GM21825 (cell line): ENCODE measurements at regions not wholly inside any gene's neighbourhood (a gene's known extent, or its start where the extent isn't known, plus 50 kb on each side); places are given as distances from the start of the nearest gene placed in this dataset.

Experiments
- ATAC-seq: cut with Tn5 transposase; IDR thresholded peaks from one replicate; pipeline ENCODE4 v1.9.1; 2021; ENCODE audit warnings: mild to moderate bottlenecking, moderate library complexity; ENCODE audit not compliant: unreplicated experiment

DNA sequence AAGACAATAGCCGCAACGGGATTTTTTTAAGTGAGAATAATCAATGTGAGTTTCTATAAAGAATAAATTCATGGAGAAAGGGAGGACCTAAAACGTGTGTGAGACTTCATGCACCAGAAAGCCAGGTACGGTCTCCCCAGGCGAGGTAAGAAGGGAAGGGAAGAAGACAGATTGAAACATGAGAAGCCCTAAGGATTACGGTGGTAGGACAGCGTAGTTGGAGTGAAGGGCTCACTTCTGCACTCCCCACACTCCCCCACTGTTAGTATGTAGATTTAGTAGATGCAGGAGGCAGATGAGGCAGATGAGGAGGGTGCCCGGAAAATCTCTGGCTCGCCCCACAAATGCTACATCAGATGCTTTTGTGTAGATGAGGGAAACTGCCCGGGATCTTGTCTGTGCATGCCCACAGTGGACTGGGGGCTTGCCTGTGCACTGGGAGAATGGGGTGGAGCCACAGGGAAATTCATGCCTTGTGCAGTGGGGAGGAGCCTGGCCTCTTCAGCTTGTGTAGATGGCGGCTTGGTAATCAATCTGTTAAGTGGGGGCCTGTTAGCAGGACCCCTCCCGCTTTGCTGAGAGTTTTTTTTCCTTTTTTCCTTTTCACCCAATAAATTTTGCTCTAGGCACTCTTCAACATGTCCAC is 1544.5 kb upstream of the TENM3 start:
- ATAC-seq = no peak

DNA sequence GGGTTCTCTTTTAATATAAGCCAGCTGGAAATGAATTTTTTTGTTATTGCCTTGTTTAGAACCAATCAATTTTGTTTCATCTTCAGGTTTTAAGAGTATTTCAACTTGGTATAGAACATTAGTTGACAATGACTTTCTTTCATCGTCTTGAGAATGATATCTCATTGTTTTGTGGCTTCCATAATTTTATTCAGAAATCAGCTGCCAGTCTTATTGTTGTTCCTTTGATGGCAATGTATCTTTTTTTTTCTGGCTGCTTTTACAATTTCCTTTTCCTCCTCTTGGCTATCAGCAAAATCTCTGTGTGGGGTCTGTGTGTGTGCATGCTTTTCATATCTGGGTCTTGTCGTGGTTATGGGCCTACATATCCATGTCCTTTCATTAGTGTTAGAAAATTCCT is 1536.4 kb upstream of the TENM3 start:
- no peak for ATAC-seq

DNA sequence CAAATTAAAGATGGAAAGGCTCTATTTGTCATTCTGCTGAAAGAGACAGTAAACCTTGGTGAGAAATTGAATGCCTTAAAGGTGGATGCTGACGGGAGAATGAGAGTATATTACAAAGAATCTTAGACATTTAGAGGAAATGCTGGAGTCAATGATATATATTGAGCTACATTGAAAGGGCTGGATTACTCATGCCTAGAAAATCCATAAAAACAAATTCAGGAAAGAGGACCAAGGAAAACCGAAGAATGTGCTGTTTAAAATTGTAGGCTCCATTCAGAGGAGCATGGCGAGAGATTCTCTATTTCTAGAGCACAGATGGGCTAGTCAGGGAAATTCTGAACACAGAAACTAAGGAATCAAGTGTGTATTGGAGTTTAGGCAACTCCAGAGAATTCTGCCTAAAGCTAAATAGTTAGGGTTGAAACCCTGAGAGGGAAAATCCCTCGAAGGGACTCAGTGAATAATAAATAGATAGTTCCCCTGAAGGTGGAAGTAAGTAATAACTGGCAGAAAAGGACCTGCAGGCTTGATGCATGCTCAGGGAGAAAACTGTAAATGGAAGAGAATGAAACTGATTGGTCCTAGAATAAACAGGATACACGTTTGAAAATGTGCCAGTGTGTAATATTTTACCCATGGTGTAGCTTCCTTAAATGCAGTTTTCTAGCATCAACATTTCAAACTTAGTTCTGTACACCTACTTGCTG is 1532.4 kb upstream of the TENM3 start:
- no peak for ATAC-seq

DNA sequence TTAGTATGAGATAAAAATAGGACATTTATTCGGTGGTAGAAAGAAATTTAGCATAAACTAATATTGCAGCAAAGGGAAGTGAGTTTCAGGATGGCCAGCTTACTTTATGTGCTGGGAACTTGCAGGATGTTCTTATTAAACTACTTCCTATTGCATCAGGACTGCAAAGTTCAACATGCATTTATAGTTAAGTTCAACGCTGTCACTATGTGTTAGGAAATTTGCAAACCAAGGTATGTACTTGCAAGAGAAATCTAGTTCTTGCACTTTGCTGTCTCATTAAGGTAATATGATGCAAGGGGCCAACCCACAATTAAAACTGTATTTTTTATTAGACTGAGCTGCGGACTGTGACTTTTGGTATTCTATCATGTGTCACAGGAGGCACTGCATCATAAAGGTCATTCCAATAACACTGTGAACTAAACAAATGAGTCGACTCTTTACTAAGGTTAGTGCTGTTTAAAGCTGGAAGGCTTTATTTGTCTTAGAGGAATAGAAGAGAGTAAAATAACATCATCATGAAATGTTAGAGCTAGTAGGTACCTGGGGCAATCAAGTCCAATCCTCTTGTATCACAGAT is 1525.7 kb upstream of the TENM3 start:
- no peak for ATAC-seq

DNA sequence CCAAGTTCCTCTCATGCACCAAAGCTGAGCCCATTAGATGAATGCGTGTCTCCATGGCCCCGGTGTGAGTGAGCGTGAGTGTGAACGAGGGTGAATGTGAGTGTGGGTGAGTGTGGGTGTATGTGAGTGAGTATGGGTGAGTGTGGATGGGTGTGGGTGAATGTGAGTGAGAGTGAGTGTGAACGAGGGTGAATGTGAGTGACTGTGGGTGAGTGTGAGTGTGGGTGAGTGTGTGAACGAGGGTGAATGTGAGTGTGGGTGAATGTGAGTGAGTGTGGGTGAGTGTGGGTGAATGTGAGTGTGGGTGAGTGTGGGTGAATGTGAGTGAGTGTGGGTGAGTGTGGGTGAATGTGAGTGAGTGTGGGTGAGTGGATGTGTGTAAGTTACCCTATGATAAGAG is 1521.8 kb upstream of the TENM3 start:
- no peak for ATAC-seq

DNA sequence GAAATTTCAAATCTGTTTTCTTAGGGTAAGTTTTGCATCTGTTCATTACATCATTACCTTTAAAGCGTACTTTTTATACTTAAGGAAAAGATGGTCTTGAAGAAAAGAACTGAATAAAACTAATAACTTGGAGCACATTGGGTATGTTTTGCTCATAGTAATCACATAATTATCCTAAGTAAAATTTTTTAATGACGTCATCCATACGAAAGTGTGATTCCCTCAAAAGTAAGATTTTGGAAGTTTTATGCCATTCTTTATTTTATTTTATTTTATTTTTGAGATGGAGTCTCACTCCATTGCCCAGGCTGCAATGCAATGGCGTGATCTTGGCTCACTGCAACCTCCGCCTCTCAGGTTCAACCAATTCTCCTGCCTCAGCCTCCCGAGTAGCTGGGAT is 1516.6 kb upstream of the TENM3 start:
- ATAC-seq = no peak

DNA sequence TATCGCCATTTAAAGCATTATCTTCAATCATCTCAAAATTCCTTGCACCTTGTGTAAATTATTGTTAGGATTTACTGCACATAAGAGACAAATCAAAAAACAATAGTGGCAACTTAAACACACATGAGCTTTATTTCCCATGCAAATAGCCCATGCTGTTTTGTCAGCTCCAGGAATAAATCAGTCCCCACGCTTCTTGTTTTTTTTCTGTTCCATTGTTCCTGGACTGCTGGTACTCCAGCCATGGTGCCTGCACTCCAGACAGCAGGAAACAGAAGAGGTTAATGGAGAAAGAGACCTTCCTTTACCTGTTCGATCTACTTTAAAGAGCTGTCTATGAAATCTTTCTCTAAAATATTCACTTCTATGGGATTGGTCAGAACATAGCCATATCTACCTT is 1515.7 kb upstream of the TENM3 start:
- no peak for ATAC-seq

DNA sequence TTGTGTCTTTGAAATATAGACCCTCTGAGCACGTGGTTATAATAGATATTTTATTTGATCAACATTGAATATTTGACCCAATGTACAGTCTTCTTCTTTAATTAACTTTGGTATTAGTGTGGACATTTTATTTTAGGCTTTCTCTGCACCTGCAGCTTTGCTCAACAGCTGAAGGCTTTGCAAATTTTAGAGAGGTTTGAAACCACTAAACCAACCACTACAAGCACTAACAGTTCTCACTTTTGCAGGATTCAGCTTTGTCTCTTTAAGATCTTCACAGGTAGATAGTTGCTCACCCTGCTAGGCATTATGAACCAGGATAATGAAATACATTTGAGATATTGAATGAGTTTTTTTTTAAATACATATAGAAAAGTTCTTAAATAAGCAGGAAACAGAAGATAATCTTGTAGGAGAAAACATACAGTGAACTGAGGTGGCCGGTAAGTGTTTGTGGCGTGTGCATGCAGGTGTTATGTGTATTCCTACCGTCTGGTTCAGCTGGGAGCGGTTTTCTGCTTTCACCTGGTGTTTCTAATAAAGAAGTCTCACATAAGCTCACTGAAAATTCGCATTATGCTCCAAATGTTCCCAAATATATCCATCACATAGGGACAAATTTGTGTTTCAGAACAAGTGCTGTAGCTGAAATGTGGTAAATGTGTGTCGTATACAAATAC is 1508.3 kb upstream of the TENM3 start:
- ATAC-seq = no peak

DNA sequence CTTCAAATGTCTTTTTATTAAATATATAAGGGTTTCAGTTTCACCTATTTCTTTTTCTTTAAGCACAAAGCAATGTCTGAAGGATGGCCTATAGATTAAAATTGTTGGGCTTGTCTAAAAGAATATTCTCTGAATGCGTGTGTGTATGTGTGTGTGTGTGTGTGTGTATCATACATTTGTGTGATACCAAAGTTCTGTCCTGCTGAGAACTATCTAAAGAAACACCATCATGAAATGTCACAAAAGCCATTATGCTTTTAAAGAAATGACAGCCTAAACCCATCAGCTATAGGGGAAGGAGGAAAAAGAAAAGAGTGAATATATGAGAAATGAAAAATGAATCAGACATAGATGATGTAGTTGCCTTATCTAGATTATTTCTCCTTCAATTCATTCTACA is 1501.5 kb upstream of the TENM3 start:
- ATAC-seq = no peak

DNA sequence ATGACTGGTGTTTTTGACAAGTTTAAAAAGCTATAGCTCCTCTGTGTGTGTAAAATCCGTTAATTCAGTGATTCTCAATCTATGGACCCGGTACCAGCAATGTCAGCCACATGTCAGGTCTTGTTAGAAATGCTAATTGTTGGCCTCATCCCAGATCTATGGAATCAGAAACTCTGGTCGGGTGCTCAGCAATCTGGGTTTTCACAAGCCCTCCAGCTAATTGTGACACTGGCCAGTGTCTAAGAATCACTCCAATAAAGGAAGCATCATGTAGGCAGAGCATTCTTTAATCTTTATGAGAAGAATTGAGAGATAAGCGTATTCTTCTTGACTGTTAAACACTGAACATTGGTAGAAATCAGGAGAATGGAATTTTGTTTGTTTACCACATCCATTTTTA is 1498.2 kb upstream of the TENM3 start:
- no peak for ATAC-seq

DNA sequence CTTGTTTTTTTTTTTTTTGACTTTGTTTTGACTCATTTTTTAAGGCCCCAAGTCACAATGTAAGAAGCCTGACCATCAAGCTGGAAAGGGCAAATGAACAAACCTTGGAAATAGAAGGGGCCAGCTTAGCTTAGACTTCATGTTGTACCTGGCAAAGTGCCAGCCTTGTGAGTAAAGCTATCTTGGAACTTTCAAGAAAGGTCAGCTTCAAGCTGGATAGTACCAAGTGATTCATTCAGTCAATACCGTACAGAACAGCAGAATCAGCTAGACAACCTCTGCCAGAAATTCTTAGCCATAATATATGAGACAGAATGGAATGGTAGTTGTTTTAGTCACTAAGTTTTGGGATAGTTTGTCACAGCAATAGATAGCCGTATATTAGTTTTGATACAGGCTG is 1492.2 kb upstream of the TENM3 start:
- ATAC-seq = no peak

DNA sequence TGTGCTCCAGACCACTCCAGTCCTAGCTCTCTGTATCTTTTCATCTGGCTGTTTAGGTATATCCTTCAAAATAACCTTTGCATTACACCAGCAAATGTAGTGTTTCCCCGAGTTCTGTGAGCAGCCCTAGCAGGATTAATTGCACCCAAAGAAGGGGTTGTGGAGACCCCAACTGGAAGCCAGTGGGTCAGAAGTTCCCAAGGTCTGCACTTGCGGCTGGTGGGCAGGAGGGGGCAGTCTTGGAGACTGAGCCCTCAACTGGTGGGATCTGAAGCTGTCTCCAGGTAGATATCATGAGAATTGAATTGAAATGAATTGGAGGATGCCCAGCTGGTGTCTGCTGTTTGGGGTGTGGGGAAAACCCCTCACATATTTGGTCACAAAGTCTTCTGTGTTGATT is 1485.3 kb upstream of the TENM3 start:
- ATAC-seq = no peak

DNA sequence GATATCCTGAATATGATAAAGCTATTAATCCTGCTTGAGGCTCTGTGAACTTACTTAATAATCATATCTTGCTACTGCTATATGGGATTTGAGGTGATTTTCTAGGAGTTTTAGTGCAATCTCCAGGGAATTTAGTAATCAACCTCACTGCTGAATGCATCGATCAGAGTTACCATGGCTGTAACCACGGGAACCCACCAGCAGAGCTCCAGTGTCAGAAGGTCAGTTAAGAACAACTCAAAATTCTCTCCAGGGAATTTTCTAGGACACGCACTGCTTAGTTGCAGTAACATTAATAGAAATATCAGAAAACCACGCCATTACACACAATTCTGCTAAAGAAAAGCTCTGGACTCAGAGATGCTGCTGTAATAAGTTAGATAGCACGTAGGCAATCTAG is 1477.2 kb upstream of the TENM3 start:
- ATAC-seq = no peak

DNA sequence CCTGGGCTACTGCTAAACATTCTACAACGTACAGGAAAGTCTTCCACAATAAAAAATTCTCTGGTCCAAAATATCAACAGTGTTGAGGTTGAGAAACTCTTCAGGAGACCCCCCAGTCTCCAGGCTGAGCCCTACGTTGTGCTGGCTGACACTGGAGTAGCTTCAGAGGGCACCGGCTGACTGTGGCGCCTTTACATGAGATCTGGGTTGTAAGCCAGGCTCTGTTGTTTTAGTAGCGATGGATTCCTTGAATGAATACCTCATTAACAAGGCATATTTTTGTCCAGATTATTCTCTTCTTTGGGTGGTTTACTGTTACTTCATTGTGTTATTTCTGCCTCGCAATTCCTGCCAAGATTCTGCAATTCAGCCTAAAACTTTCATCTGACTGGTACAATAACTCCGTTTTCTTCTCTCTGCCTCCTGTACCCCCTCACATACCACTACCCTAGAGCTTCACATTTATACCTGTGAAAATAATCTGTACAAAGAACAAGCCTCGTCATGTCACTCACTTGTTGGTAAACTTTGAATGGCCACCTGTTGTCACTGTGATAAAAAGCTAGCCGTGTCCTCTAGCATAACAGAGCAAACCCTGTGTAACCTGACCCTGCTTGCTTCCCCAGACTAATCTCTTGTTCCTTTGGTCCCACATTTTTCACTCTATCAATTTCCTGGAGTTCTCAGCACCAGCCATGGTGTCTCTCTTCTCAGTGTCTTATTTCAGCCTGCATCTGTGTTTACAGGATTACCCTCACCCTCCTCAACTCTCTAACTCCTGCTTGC is 1476.1 kb upstream of the TENM3 start:
- no peak for ATAC-seq

DNA sequence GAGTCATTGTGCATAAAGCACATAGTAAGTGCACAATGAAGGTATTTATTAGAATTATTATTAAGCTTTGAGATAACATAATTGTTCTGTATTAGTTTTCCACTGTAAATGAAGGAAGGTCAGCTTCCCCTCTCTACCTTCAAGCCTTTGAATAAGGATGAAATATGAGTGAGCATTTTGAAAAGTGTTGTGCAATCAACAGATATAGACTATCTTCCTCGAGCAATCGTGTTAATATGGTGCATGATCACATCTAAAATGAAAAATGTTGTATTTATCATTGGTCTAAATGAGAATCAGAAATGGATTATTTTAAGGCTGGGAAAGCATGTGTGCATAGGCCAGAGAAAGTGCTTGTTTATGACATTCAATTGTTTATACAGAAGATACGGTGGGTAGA is 1474.6 kb upstream of the TENM3 start:
- no peak for ATAC-seq

DNA sequence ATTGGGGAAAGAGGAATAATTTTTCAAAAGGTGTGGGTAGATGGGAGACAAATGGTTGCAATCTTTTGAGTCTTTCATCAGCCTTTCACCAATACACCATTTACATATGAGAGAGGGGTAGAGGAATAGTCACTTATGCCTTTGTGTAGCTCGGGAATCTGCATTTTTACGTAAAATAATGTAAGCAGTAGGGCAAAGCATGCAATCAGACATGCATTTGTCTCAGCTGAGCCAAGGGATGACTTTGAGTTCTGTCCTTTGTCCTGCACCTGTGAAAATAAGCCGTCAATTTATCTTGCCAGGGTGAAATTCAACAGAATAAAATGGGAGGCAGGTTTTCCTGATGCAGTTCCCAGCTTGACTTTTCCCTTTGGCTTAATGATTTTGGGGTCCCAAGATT is 1473.4 kb upstream of the TENM3 start:
- ATAC-seq = no peak

DNA sequence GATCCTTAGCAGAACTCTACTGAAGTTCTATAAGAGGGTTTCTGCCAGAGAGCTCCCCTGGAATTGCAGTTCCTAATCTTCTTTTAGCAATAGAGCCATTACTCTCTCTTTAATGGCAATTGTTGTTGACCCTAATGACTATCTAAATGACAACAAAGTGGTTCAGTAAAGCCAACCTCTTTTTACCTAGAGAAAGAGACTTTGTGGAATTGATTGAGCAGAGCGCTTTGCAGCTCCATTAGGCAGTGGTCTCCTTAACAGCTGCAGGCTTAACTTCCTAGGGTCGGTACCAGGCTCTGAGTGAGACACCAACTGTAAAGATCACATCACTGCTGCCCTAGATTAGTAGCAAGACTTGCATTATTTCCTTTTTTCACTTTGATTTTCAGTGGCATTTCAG is 1472.9 kb upstream of the TENM3 start:
- no peak for ATAC-seq

DNA sequence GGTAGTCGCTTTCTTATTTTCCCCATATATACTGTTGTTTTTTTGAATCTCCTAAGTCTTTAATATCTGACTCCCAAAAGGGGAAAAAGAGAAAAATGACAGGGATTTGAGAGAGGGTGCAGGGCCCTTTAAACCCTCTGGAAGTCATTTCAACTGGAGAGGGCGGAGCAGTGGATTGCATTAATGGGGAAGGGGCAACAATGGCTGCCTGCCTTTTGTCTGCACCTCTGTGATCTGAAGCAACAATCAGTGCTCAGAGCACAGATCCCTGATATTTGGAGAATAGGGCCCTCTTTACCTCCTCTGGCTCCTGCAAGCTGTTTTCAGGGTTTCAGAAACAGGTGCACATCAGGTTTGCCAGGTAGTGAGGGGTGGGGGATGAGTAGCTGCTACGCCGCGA is 1458.3 kb upstream of the TENM3 start:
- no peak for ATAC-seq

DNA sequence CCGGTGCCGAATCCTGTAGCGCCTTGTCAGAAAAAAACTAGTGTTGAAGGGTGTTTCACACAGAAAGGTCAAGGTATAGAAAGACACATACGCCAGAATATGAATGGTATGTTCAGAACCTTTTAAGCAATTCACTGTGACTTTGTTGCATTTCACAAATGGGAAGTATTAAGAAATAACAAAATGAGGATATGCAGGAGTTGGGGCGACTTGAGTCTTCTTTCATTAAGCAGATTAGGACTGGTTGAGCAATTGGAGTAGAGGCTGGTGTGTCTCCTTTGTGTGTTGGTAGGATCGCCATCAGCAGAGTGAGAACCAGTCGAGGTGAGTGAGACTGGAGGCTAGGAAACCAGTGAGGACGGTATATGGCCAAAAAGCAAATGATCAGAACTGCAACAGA is 1454.5 kb upstream of the TENM3 start:
- no peak for ATAC-seq

DNA sequence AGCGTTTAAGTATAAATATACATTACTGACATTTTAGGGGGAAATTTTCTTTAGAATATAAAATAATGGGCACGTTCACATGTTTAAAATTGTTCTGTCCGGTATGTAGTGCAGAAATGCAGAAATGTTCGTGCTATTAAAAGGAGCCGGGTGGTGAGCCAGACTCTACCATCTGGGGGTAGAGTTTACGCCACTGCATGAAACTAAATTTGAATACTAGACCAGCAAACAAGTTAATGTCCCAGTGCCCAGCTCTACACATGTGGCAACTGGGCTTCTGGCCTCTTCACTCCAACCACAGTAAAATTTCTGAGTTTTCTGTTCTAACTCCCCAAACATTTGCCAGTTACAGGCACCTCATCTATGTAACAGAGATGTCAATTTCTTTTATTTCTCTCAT is 1453.3 kb upstream of the TENM3 start:
- no peak for ATAC-seq

DNA sequence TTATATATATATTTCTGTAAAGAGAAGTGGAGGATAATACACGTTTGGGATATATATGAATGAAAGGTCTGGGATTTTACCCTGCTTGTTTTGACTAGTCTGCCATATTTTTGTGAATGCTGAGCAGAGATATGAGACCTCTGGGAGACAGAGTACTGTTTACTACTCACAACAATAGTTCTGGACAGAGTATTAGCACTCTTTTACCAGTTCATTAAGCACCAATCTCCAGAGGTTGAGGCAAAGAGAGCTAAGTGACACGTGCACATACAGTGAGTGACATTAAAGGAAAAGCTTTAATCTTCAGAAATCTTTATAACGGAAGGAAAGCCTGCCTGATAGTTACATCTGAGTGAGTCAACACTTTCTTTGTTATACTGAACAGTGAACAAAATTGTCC is 1452.7 kb upstream of the TENM3 start:
- ATAC-seq = no peak
